HG02840 (cell line): ENCODE measurements at regions not wholly inside any gene's neighbourhood (a gene's known extent, or its start where the extent isn't known, plus 50 kb on each side); places are given as distances from the start of the nearest gene placed in this dataset.

ENCODE experiments used
- ATAC-seq: cut with Tn5 transposase; IDR thresholded peaks from one replicate; pipeline ENCODE4 v1.9.1; 2021; ENCODE audit warnings: mild to moderate bottlenecking, moderate library complexity, moderate number of reproducible peaks; ENCODE audit not compliant: unreplicated experiment, low FRiP score

DNA sequence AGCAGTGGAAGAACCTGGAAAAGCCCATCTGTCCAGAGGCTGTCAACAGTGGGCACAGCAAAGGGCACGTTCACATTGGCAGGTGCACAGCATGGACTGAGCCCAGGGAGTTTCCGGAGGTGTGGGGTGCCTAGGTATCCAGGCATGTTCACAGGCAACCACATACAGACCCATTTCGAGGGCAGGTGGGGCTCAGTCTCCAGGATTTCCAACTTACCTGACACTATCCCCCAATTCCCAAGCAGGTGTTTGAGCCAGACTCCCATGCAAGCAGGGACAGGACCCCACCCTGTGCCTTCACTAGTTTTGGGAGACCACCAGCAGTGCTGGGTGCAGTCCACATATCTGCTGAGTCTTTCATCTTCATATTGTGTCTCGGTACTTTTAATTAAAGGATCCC lies 65.0 kb upstream of the IRF2BP2 start:
- no peak for ATAC-seq

- no peak for ATAC-seq
These were observed 64.3 kb upstream of the IRF2BP2 start for GRCh38 chr1:234674218-234674815.

GRCh38 chr1:234672349-234673135 lies 62.6 kb upstream of the IRF2BP2 start:
- ATAC-seq: no peak

GRCh38 chr1:234670967-234671626 lies 61.1 kb upstream of the IRF2BP2 start:
- ATAC-seq: no peak

DNA sequence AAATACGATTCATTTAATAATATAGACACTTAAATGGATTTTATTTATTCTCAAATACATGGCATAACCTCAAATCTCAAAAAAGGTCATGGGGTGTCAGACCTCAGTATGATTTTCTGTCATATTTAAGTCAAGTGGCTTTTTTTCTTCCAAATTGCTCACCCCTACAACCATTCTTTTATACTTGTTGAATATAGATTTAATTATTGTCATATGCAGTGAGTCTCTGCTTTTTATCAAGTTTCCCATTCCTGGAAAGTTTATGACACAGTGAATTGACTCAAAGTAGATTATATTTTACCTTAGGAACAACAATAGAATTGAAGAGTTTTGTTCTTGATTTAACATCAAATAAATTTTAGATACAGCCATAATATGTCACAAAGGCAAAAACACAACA lies 59.5 kb upstream of the IRF2BP2 start:
- ATAC-seq: no peak

GRCh38 chr1:234668577-234668955 lies 58.6 kb upstream of the IRF2BP2 start:
- no peak for ATAC-seq

GRCh38 chr1:234667600-234668576 lies 57.9 kb upstream of the IRF2BP2 start:
- ATAC-seq: no peak

DNA sequence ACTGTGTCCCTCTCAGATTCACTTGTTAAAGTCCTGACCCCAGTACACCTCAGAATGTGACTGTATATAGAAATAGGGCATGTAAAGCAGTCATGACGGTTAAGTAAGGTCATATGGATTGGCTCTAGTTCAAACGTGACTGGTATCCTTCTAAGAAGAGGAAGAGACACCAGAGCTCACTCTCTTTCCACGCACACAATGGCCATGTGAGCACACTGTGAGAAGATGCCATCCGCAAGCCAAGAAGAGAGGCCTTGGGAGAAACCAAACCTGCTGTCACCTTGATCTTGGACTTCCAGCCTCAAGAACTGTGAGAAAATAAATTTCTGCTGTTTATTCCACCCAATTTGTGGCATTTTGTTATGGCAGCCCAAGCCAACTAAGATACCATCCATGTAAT lies 56.8 kb upstream of the IRF2BP2 start:
- ATAC-seq: no peak

DNA sequence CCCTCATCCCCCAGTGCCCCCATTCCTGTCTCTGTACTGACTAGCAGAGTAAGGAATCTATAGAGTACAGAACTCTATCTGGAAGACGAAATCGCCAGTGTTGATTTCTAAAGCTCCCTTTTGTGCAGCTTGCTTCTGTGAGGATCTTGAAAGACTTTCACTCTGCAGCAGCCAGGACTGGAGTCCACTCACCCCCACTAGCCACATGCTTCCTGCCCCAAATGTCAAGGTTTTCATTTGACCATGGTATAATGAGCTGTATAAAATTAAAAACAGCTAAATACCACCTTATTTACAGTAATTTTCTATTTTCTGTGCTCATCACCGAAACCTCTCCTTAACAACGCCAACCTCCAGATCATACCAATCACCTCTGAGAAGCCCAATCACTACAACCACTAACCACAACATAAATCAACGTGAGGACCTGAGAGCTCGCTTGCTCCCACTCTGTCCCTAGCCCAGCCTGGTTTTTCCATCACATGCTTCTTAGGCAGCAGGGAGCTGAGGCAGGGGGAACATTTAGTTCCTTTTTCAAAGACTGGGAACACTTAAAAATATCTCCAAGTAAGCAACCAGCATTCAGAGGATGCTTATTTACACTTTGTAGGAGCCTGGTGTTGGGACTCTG lies 56.1 kb upstream of the IRF2BP2 start:
- no peak for ATAC-seq

DNA sequence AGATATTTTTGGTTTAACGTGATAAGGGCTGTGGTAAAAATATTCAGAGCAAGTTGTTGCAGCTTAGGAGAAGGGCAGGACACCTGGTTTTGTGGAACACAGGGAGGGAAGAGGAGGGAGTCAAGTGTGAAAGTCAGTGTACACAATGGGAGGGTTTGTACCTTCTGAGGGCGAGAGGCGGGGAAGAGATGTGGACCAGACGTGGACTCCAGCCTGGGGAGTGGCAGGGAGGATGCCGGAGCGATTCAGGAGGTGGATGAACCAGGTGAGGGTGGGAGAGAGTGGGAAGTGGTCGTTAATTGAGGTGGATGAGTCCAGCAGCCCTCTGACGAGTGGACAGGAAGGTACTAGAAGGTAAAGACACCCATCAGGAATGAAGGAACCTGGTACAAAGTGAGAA lies 52.2 kb upstream of the IRF2BP2 start:
- no peak for ATAC-seq

DNA sequence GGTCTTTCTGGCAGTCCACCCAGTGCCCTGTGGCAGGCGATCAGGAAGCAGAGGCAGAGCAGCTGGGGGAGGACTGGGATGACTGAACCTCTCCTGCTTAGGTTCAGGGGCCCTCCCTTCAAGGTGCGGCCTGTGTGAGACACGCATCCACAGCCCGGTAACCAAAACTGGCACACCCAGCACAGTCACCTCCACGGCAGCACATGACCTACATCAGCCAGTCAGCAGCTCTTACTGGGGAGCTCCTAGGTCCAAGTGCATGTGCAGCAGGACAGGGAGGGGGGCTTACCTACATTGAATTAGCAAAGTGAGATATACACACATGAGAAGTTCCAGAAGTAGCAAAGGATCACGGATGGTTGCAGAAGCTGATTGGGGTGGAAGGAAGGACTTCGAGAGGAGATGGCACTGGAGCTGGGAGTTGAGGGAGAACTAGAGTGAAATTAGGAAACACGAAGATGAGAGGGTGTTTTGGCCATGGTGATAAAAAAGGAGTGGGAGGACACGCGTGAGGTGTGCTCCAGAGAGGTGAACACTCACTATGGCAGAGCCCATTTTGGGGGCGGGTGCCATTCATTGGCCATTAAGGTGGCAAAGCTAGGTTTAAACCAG lies 51.4 kb upstream of the IRF2BP2 start:
- ATAC-seq: no peak

GRCh38 chr1:234660536-234661316 lies 50.7 kb upstream of the IRF2BP2 start:
- ATAC-seq: no peak
